ENCODE measurements at regions not wholly inside any gene's neighbourhood (a gene's known extent, or its start where the extent isn't known, plus 50 kb on each side); places are given as distances from the start of the nearest gene placed in this dataset.

DNA sequence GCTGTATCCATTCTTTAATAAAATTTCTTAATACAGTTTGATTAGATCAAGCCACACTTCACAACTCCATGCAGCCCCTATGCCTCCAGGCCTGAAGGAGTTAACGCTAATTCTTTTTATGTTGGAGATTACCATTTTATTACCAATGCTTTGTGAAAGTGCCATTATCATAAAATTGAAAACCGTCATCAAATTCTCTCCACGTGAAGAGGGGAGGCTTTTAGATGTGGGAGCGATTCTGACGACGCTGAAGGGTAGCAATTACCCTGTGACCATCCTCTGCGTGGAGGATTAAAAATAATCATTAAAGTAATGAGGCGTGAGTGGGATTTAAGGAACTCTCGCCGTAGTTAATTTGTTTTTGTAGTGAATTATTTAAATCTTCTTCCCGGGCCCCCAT is 278.8 kb downstream of the CRLF2 start:
- DNase-seq (ENCODE audit: low spot score in 2 of 2, unreplicated experiment in 2 of 2) = no peak
- no peak overlapping the region for H3K4me3 Mint-ChIP-seq
- H3K9me3 Mint-ChIP-seq = no peaks in the 10 kb centered on the region
- no peaks in the 10 kb centered on the region for H3K4me1 Mint-ChIP-seq
- TF ChIP-seq, protein P1, sequence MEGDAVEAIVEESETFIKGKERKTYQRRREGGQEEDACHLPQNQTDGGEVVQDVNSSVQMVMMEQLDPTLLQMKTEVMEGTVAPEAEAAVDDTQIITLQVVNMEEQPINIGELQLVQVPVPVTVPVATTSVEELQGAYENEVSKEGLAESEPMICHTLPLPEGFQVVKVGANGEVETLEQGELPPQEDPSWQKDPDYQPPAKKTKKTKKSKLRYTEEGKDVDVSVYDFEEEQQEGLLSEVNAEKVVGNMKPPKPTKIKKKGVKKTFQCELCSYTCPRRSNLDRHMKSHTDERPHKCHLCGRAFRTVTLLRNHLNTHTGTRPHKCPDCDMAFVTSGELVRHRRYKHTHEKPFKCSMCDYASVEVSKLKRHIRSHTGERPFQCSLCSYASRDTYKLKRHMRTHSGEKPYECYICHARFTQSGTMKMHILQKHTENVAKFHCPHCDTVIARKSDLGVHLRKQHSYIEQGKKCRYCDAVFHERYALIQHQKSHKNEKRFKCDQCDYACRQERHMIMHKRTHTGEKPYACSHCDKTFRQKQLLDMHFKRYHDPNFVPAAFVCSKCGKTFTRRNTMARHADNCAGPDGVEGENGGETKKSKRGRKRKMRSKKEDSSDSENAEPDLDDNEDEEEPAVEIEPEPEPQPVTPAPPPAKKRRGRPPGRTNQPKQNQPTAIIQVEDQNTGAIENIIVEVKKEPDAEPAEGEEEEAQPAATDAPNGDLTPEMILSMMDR (IDR thresholded peaks at IDR 0.05; ENCODE audit: unreplicated experiment) = no peak
- no peaks in the 10 kb centered on the region for H3K36me3 Mint-ChIP-seq
- no peak overlapping the region for H3K27ac Mint-ChIP-seq
- H3K27me3 Mint-ChIP-seq (ENCODE audit: low read depth) = peaks cover 28% of the 10 kb centered on the region

DNA sequence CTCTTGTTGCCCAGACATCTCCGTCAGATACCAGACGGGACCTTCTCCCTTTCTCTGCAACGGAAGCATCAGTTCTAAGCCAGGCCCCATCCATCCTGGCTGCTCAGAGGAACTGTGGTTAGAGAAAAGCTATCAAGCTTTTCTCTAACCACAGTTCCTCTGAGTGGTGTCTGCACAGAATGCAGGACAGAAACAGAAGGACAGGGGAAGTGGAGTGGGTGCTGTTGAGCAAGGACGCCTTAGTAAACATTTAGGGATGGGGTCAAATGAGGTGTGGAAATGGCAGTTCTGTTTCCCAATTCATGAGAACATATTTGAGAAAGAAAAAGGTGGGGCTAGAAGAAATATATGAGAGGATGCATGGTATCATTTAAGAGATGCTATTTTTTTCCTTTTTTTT is 283.8 kb downstream of the CRLF2 start:
- no peaks in the 10 kb centered on the region for H3K4me1 Mint-ChIP-seq
- H3K27me3 Mint-ChIP-seq (ENCODE audit: low read depth) = peaks cover 7% of the 10 kb centered on the region
- no peak overlapping the region for H3K4me3 Mint-ChIP-seq
- H3K36me3 Mint-ChIP-seq = no peaks in the 10 kb centered on the region
- DNase-seq (ENCODE audit: low spot score in 2 of 2, unreplicated experiment in 2 of 2) = no peak
- no peak overlapping the region for H3K27ac Mint-ChIP-seq
- TF ChIP-seq, protein P1 (IDR thresholded peaks at IDR 0.05; ENCODE audit: unreplicated experiment) = no peak
- peaks cover 5% of the 10 kb centered on the region for H3K9me3 Mint-ChIP-seq

DNA sequence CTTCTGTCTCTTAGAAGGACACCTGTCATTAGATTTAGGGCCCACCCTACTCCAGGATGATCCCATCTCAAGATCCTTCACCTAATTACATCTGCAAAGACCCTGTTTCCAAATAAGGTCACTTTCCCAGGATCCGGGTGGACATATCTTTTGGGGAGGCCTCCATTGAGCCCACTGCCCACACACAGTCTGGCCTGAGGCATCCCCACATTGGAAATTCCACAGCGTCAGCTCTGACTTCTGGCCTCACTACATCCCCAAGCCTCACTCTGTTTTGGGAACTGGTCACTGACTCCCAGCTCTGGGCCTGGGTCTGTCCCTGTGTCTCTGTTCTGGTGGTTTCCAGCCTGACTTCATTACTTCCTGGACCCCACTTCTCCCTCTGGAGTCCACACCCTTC is 285.5 kb downstream of the CRLF2 start:
- Mint-ChIP-seq H3K4me3 (no peak overlapping the region), H3K36me3 (no peaks in the 10 kb centered on the region), H3K9me3 (peaks cover 5% of the 10 kb centered on the region), H3K27ac (no peak overlapping the region), H3K27me3 (ENCODE audit: low read depth) (peaks cover 11% of the 10 kb centered on the region), H3K4me1 (no peaks in the 10 kb centered on the region)
- TF ChIP-seq, protein P1 (IDR thresholded peaks at IDR 0.05; ENCODE audit: unreplicated experiment) = no peak
- DNase-seq (ENCODE audit: low spot score in 2 of 2, unreplicated experiment in 2 of 2) = no peak

DNA sequence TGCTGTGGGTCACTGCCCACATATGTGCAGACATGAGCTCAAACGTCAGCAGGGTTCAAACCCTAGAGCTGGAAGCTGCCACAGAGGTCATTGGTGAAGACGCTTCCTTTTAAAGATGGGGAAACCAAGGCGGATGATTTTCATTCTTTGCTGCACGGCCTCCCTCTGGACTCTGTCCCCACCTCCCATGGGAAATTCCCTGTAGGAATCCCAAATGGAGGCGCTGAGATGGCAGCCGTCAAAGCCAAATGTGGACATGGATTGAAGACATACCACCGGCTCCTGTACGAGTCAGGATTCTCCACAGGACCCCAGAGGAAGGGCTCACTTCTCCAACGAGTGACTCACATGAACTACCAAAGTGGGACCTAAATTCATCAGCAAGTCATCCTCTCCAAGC is 286.4 kb downstream of the CRLF2 start:
- H3K4me1 Mint-ChIP-seq = no peaks in the 10 kb centered on the region
- H3K27ac Mint-ChIP-seq = no peak overlapping the region
- peaks cover 5% of the 10 kb centered on the region for H3K9me3 Mint-ChIP-seq
- H3K27me3 Mint-ChIP-seq (ENCODE audit: low read depth) = peaks cover 10% of the 10 kb centered on the region
- TF ChIP-seq, protein P1 (IDR thresholded peaks at IDR 0.05; ENCODE audit: unreplicated experiment) = no peak
- H3K36me3 Mint-ChIP-seq = no peaks in the 10 kb centered on the region
- no peak for DNase-seq (ENCODE audit: low spot score in 2 of 2, unreplicated experiment in 2 of 2)
- no peak overlapping the region for H3K4me3 Mint-ChIP-seq

- Mint-ChIP-seq H3K9me3 (peaks cover 5% of the 10 kb centered on the region), H3K27me3 (ENCODE audit: low read depth) (peaks cover 10% of the 10 kb centered on the region), H3K4me3 (no peak overlapping the region), H3K27ac (no peak overlapping the region), H3K4me1 (peaks cover under 1% of the 10 kb centered on the region), H3K36me3 (no peaks in the 10 kb centered on the region)
- TF ChIP-seq, protein P1 (IDR thresholded peaks at IDR 0.05; ENCODE audit: unreplicated experiment) = no peak
- no peak for DNase-seq (ENCODE audit: low spot score in 2 of 2, unreplicated experiment in 2 of 2)
These were observed 286.8 kb downstream of the CRLF2 start for GRCh38 chrX:925652-926061.

- peaks cover 6% of the 10 kb centered on the region for H3K4me1 Mint-ChIP-seq
- TF ChIP-seq, protein P1 (IDR thresholded peaks at IDR 0.05; ENCODE audit: unreplicated experiment) = no peak
- no peak overlapping the region for H3K27ac Mint-ChIP-seq
- DNase-seq (ENCODE audit: low spot score in 2 of 2, unreplicated experiment in 2 of 2) = no peak
- no peaks in the 10 kb centered on the region for H3K36me3 Mint-ChIP-seq
- H3K9me3 Mint-ChIP-seq = peaks cover 5% of the 10 kb centered on the region
- peaks cover 13% of the 10 kb centered on the region for H3K27me3 Mint-ChIP-seq (ENCODE audit: low read depth)
- H3K4me3 Mint-ChIP-seq = no peak overlapping the region
These were observed 287.4 kb downstream of the CRLF2 start for GRCh38 chrX:925094-925493.
